ENCODE measurements at regions not wholly inside any gene's neighbourhood (a gene's known extent, or its start where the extent isn't known, plus 50 kb on each side); places are given as distances from the start of the nearest gene placed in this dataset.

GRCh38 chr5:85305766-85306165, 921.1 kb upstream of the EDIL3 start:
- TF ChIP-seq POLR2AphosphoS5 (IDR thresholded peaks at IDR 0.05; ENCODE audit: low read depth, low read length) (no peak), CTCF (IDR thresholded peaks at IDR 0.05; ENCODE audit: control extremely low read depth in 1 of 3, insufficient read depth in 1 of 3, low read depth in 1 of 3, low read length in 3 of 3) (no peak), RFX5 (IDR thresholded peaks at IDR 0.05; ENCODE audit: borderline replicate concordance, low read depth, low read length) (no peak), SIN3A (conservative IDR thresholded peaks at IDR 0.05 in 1 of 2, IDR thresholded peaks at IDR 0.05 in 1 of 2; ENCODE audit: low read depth in 1 of 2, low read length in 2 of 2) (no peak), POLR2A (IDR thresholded peaks at IDR 0.05; ENCODE audit: control extremely low read depth in 1 of 2, low read depth in 2 of 2, low read length in 2 of 2) (no peak), PHF8 (conservative IDR thresholded peaks at IDR 0.05; ENCODE audit: low read depth, low read length) (no peak), ZNF274 (IDR thresholded peaks at IDR 0.05; ENCODE audit: borderline replicate concordance, extremely low read depth, low read length) (no peak)

Data from H1 (cell line).